Natural killer cell (primary cell): ENCODE measurements at regions not wholly inside any gene's neighbourhood (a gene's known extent, or its start where the extent isn't known, plus 50 kb on each side); places are given as distances from the start of the nearest gene placed in this dataset.

Source experiments
- ATAC-seq, 3 donors: fragments of 150-1000 bp in 2 of 3; fragments of 200-7000 bp in 1 of 3; cut with Tn5 transposase; 1 replicate in 1 of 3; 2 replicates in 2 of 3; pipeline ENCODE4 v1.10.0; 2021; ENCODE audit warnings: mild to moderate bottlenecking in 2 of 3, moderate library complexity in 2 of 3
- DNase-seq, 2 donors: peaks; one replicate each; pipeline versions ENCODE4 v3.0.0 to v3.0.0-alpha.2; 2013 to 2021; ENCODE audit warnings: mixed read lengths in 1 of 2
- H3K27ac ChIP-seq: one replicate; pipeline ENCODE4 v1.5.1; 2013; ENCODE audit warnings: mild to moderate bottlenecking, low read length
- H3K27me3 ChIP-seq: one replicate; pipeline ENCODE4 v1.6.1; 2013; ENCODE audit warnings: low read length; ENCODE audit not compliant: control insufficient read depth, insufficient read depth
- H3K36me3 ChIP-seq: one replicate; pipeline ENCODE4 v1.6.1; 2013; ENCODE audit warnings: low read length; ENCODE audit not compliant: control insufficient read depth, insufficient read depth
- H3K4me1 ChIP-seq: one replicate; pipeline ENCODE4 v1.6.1; 2013; ENCODE audit warnings: low read length; ENCODE audit not compliant: control insufficient read depth, insufficient read depth
- H3K4me3 ChIP-seq: one replicate; pipeline ENCODE4 v1.5.1; 2013; ENCODE audit warnings: low read length
- H3K9me3 ChIP-seq: one replicate; pipeline ENCODE4 v1.6.1; 2013; ENCODE audit warnings: low read length; ENCODE audit not compliant: control insufficient read depth, insufficient read depth
- H3K27ac Mint-ChIP-seq, 2 donors: one replicate each; pipeline ENCODE4 v1.8.0; 2022; ENCODE audit warnings: mild to moderate bottlenecking in 2 of 2, mixed read lengths in 2 of 2, moderate library complexity in 1 of 2
- H3K27me3 Mint-ChIP-seq, 2 donors: one replicate each; pipeline ENCODE4 v1.8.0; 2022; ENCODE audit warnings: low read depth in 2 of 2, mixed read lengths in 2 of 2
- H3K36me3 Mint-ChIP-seq: one replicate; pipeline ENCODE4 v1.8.0; 2022; ENCODE audit warnings: mixed read lengths
- H3K4me1 Mint-ChIP-seq, 2 donors: one replicate each; pipeline ENCODE4 v1.8.0; 2022; ENCODE audit warnings: mixed read lengths in 2 of 2
- H3K4me3 Mint-ChIP-seq: one replicate; pipeline ENCODE4 v1.8.0; 2022; ENCODE audit warnings: mild to moderate bottlenecking, moderate library complexity, mixed read lengths
- H3K9me3 Mint-ChIP-seq, 2 donors: one replicate each; pipeline ENCODE4 v1.8.0; 2022; ENCODE audit warnings: mixed read lengths in 2 of 2
- WGBS: methylation state at CpG from one replicate; pipeline ENCODE4 v1.1.7; 2013; ENCODE audit warnings: missing lambda C conversion rate; ENCODE audit not compliant: insufficient coverage; 5-methylcytosine and 5-hydroxymethylcytosine counted together
- intact Hi-C: fragments of 100-400 bp; cut with micrococcal nuclease; formaldehyde crosslinking; loops from one replicate; pipeline ENCODE4 v1.14.2; 2022
- TF ChIP-seq, protein P1 (sequence below): fragments of 200-600 bp; IDR thresholded peaks from one replicate; pipeline ENCODE4 v1.8.0; 2022; ENCODE audit warnings: antibody characterized with exemption

DNA sequence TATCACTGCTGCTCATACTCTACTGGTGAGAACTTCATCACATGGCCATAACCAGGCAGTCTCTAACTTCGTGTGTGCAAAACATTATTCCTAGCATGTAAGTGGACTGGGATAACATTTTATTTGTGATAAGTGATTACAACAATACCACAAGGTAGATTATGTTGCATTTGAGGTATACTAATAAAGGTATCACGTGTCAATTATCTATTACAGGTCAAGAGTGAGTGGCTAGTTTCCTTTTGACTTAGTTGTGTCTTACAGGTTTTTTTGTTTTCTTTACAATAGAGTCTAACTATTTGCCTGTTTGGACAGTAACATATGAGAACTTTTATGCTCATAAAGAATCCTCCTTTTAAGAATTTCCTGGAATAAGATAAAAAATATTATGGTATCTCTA lies 67.2 kb upstream of the DSC1 start:
- H3K4me1 ChIP-seq: no peaks in the 10 kb centered on the region
- Mint-ChIP-seq H3K4me1 (no peaks in the 10 kb centered on the region), H3K27me3 (no peaks in the 10 kb centered on the region), H3K4me3 (no peak overlapping the region), H3K36me3 (no peaks in the 10 kb centered on the region), H3K9me3 (peaks cover 11 to 13% of the 10 kb centered on the region in 2 donors), H3K27ac (no peak overlapping the region)
- no peak for DNase-seq
- TF ChIP-seq, protein P1, sequence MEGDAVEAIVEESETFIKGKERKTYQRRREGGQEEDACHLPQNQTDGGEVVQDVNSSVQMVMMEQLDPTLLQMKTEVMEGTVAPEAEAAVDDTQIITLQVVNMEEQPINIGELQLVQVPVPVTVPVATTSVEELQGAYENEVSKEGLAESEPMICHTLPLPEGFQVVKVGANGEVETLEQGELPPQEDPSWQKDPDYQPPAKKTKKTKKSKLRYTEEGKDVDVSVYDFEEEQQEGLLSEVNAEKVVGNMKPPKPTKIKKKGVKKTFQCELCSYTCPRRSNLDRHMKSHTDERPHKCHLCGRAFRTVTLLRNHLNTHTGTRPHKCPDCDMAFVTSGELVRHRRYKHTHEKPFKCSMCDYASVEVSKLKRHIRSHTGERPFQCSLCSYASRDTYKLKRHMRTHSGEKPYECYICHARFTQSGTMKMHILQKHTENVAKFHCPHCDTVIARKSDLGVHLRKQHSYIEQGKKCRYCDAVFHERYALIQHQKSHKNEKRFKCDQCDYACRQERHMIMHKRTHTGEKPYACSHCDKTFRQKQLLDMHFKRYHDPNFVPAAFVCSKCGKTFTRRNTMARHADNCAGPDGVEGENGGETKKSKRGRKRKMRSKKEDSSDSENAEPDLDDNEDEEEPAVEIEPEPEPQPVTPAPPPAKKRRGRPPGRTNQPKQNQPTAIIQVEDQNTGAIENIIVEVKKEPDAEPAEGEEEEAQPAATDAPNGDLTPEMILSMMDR: no peak
- WGBS: 83% methylated on average over 1 of the region's 2 CpGs
- ATAC-seq: no peak
- no peaks in the 10 kb centered on the region for H3K27me3 ChIP-seq
- intact Hi-C loops: no loop called here
- no peak overlapping the region for H3K4me3 ChIP-seq
- no peaks in the 10 kb centered on the region for H3K9me3 ChIP-seq
- H3K27ac ChIP-seq: no peak overlapping the region
- no peaks in the 10 kb centered on the region for H3K36me3 ChIP-seq

DNA sequence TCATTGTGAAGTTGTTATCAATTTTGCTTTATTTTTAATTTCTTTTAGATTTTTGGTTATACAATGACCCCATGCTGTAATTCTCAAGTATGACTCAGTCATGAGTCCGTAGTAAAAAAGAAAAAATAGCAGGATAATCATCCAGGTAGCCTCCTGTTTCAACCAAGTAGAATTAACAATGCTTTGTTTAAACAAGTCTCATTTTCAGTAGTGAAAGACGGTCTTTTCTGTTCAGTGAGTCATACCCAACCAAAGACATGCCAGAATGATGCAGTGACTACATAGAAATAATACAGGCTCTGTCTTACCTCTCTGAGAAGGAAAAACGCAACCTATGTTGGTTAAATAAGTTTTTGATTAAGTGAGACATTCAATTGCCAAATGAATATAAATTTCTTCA lies 67.8 kb upstream of the DSC1 start:
- Mint-ChIP-seq H3K27me3 (no peaks in the 10 kb centered on the region), H3K9me3 (peaks cover 11 to 13% of the 10 kb centered on the region in 2 donors), H3K4me3 (no peak overlapping the region), H3K36me3 (no peaks in the 10 kb centered on the region), H3K27ac (no peak overlapping the region), H3K4me1 (no peaks in the 10 kb centered on the region)
- no peaks in the 10 kb centered on the region for H3K4me1 ChIP-seq
- WGBS: 100% methylated on average over 2 of the region's 3 CpGs
- H3K27ac ChIP-seq: no peak overlapping the region
- H3K4me3 ChIP-seq: no peak overlapping the region
- ATAC-seq (no peak), DNase-seq (no peak)
- H3K36me3 ChIP-seq: no peaks in the 10 kb centered on the region
- H3K9me3 ChIP-seq: no peaks in the 10 kb centered on the region
- TF ChIP-seq, protein P1: no peak
- intact Hi-C loops: no loop called here
- no peaks in the 10 kb centered on the region for H3K27me3 ChIP-seq

DNA sequence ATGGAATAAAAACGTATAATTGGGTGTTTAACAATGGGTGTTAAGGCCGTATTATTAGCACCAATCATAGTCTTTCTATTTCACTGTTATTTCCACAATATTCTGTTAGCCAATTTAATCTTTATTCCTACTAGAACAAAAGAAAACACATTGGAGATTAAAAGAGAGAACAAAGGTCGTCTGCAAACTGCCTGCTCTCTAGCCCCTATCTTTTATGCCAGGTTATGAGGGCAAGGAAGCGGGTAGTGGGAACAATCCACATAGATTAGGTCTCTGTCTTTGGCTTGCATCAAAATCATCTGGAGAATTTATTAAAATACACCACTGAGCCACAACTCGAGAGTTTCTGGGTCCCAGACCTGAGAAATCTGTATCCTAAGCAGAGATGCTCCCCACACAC lies 69.4 kb upstream of the DSC1 start:
- Mint-ChIP-seq H3K27ac (no peak overlapping the region), H3K4me1 (no peaks in the 10 kb centered on the region), H3K27me3 (no peaks in the 10 kb centered on the region), H3K9me3 (peaks cover 7 to 12% of the 10 kb centered on the region in 2 donors), H3K4me3 (no peak overlapping the region), H3K36me3 (no peaks in the 10 kb centered on the region)
- intact Hi-C loops: no loop called here
- Histone ChIP-seq H3K9me3 (no peaks in the 10 kb centered on the region), H3K36me3 (no peaks in the 10 kb centered on the region), H3K27me3 (no peaks in the 10 kb centered on the region), H3K4me3 (no peak overlapping the region), H3K4me1 (no peaks in the 10 kb centered on the region), H3K27ac (no peak overlapping the region)
- TF ChIP-seq, protein P1: no peak
- WGBS: 88% methylated on average over 4 of the region's 5 CpGs
- DNase-seq (no peak), ATAC-seq (no peak)

DNA sequence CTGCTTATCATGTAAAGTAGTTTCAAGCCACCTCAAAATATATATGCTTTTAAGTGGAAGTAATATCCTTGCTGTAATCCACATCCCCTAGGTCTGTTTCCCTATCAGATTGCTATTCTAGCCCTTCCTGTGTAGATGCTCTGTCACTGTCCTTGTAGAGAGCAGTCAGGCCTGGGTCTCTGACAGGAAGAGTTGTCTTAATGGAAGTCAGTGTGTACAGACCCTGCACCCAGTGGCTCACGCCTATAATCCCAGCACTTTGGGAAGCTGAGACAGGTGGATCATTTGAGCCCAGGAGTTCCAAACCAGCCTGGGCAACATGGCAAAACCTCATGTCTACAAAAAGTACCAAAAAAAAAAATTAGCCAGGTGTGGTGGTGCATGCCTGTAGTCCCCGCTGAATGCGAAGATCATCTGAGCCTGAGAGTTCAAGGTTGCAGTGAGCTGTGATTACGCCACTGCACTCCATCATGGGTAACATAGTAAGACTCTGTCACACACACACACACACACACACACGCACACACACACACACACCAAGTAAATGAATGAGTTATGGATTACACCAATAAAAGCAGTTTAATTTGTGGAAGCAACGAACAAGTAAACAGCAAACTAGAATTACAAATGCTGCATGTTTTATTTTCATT lies 70.2 kb upstream of the DSC1 start:
- Mint-ChIP-seq H3K27me3 (no peaks in the 10 kb centered on the region), H3K4me1 (no peaks in the 10 kb centered on the region), H3K4me3 (no peak overlapping the region), H3K27ac (no peak overlapping the region), H3K36me3 (no peaks in the 10 kb centered on the region), H3K9me3 (peaks cover 2 to 9% of the 10 kb centered on the region in 2 donors)
- no peak for DNase-seq
- ATAC-seq: peak in 1 of 3 donors; percentile 17
- Histone ChIP-seq H3K4me1 (no peaks in the 10 kb centered on the region), H3K4me3 (no peak overlapping the region), H3K36me3 (no peaks in the 10 kb centered on the region), H3K9me3 (no peaks in the 10 kb centered on the region), H3K27ac (no peak overlapping the region), H3K27me3 (no peaks in the 10 kb centered on the region)
- 95% methylated on average over 4 of the region's 6 CpGs for WGBS
- intact Hi-C loops: no loop called here
- TF ChIP-seq, protein P1: no peak
